Ammon's horn (tissue), 1 donor: ENCODE measurements at regions not wholly inside any gene's neighbourhood (a gene's known extent, or its start where the extent isn't known, plus 50 kb on each side); places are given as distances from the start of the nearest gene placed in this dataset.

ENCODE experiments used
- DNase-seq: peaks from one replicate; pipeline ENCODE4 v3.0.0-alpha.2; 2016; ENCODE audit warnings: low spot score

GRCh38 chr1:38113159-38113666, 66.6 kb upstream of the POU3F1 start:
- no peak for DNase-seq

GRCh38 chr1:38111589-38111988, 65.0 kb upstream of the POU3F1 start:
- DNase-seq = no peak

- DNase-seq = no peak
These were observed 58.7 kb upstream of the POU3F1 start for GRCh38 chr1:38105267-38105666.

GRCh38 chr1:38102636-38103035, 56.0 kb upstream of the POU3F1 start:
- DNase-seq = no peak

GRCh38 chr1:38101037-38101785, 54.6 kb upstream of the POU3F1 start:
- DNase-seq = no peak

GRCh38 chr1:38098101-38098847, 51.7 kb upstream of the POU3F1 start:
- no peak for DNase-seq

GRCh38 chr1:38097284-38097898, 50.8 kb upstream of the POU3F1 start:
- no peak for DNase-seq
